Cardiac fibroblast (primary cell): ENCODE measurements at regions not wholly inside any gene's neighbourhood (a gene's known extent, or its start where the extent isn't known, plus 50 kb on each side); places are given as distances from the start of the nearest gene placed in this dataset.
"Not testable (repeated sequence)": the region's sequence is repeated elsewhere in the genome, so short reads cannot be mapped to it uniquely, and the experiment has no call there.

Experiments
- DNase-seq, 2 donors: peaks; one replicate each; pipeline versions ENCODE4 v3.0.0 to v3.0.0-alpha.2; 2010; ENCODE audit warnings: low read depth in 2 of 2
- H3K4me3 ChIP-seq, 2 donors: replicated peaks in 1 of 2; 1 replicate in 1 of 2; 2 replicates in 1 of 2; pipeline ENCODE4 v1.5.1; 2011; ENCODE audit warnings: low read depth in 2 of 2, low read length in 2 of 2, mild to moderate bottlenecking in 2 of 2, moderate library complexity in 1 of 2
- CTCF ChIP-seq: IDR thresholded peaks from one replicate; pipeline ENCODE4 v1.5.1; 2011; ENCODE audit warnings: low read depth, mild to moderate bottlenecking, low read length, inconsistent platforms

- DNase-seq: no peak
- no peak for TF ChIP-seq CTCF
- H3K4me3 ChIP-seq: no peak overlapping the region
Observed at GRCh38 chr5:67771791-67772190, 443.8 kb upstream of the PIK3R1 start.

- H3K4me3 ChIP-seq: no peak overlapping the region
- peak; percentile 18 to 20 for DNase-seq
- TF ChIP-seq CTCF: no peak
Observed at GRCh38 chr5:67771221-67771620, 444.3 kb upstream of the PIK3R1 start.

DNA sequence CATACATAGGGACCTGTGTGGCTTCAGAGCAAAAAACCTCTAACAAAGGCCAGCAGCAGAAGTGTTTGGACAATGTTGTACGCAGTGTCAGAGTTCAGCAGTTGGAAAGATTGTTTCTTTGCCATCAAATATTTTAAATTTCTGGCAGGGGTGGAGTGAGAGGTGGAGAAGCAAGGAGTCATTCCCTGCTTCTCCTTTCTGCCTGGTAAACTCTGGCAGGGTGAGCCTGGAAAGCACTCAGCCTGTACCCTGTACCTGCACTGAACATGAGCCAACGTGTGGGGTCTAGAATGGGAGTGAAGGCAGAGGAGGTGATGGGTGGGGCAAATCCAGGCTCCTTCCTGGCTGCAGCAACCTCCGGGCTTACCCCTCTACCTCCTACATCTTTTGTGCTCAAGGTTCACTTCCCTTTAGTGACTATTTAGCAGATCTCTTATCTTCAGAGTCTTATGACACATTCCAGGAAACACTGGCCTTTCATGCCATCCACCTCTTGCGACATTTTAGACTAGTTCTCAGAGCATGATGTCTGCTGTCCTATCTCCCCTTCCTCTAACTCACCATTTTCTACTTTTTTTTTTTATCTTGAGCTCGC, 445.0 kb upstream of the PIK3R1 start:
- H3K4me3 ChIP-seq: no peak overlapping the region
- TF ChIP-seq CTCF: no peak
- peak; percentile 12 to 48 for DNase-seq

GRCh38 chr5:67765697-67766096, 449.9 kb upstream of the PIK3R1 start:
- DNase-seq: no peak
- no peak for TF ChIP-seq CTCF
- no peak overlapping the region for H3K4me3 ChIP-seq

GRCh38 chr5:67757771-67758170, 457.8 kb upstream of the PIK3R1 start:
- not testable (repeated sequence) for DNase-seq, H3K4me3 ChIP-seq

- no peak overlapping the region for H3K4me3 ChIP-seq
- no peak for DNase-seq
- no peak for TF ChIP-seq CTCF
Observed at GRCh38 chr5:67752357-67752708, 463.2 kb upstream of the PIK3R1 start.

DNA sequence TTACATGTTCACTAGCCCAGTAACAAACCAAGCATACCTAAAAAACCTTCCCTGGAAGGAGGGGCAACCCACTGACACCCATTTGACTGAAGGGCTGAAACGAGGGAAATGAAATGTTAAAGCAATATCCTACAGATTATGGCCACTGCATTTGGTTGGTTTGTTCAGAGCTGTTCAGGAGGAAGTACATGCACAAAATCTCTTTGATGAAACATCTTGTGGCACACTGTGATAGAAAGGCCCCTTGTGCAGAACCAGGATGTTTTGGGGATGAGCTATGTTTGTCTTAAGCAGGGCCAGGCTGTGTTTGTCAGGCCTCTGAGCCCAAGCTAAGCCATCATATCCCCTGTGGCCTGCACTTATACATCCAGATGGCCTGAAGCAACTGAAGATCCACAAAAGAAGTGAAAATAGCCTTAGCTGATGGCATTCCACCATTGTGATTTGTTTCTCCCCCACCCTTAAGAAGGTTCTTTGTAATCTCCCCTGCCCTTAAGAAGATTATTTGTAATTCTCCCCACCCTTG, 467.3 kb upstream of the PIK3R1 start:
- no peak for DNase-seq
- H3K4me3 ChIP-seq: no peak overlapping the region
- TF ChIP-seq CTCF: no peak
